ENCODE measurements at regions not wholly inside any gene's neighbourhood (a gene's known extent, or its start where the extent isn't known, plus 50 kb on each side); places are given as distances from the start of the nearest gene placed in this dataset.

GRCh38 chr6:43966374-43966658 lies 160.9 kb downstream of the MRPL14 start:
- no peak overlapping the region for H3K27ac ChIP-seq (ENCODE audit: low read depth, low read length)
- H3K9me3 ChIP-seq (ENCODE audit: insufficient read depth, low read length): no peaks in the 10 kb centered on the region
- TF ChIP-seq EZH2phosphoT487 (conservative IDR thresholded peaks at IDR 0.05; ENCODE audit: low read length): no peak
- TF ChIP-seq, protein P1, sequence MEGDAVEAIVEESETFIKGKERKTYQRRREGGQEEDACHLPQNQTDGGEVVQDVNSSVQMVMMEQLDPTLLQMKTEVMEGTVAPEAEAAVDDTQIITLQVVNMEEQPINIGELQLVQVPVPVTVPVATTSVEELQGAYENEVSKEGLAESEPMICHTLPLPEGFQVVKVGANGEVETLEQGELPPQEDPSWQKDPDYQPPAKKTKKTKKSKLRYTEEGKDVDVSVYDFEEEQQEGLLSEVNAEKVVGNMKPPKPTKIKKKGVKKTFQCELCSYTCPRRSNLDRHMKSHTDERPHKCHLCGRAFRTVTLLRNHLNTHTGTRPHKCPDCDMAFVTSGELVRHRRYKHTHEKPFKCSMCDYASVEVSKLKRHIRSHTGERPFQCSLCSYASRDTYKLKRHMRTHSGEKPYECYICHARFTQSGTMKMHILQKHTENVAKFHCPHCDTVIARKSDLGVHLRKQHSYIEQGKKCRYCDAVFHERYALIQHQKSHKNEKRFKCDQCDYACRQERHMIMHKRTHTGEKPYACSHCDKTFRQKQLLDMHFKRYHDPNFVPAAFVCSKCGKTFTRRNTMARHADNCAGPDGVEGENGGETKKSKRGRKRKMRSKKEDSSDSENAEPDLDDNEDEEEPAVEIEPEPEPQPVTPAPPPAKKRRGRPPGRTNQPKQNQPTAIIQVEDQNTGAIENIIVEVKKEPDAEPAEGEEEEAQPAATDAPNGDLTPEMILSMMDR (IDR thresholded peaks at IDR 0.05; ENCODE audit: insufficient read depth, low read length, poor library complexity, severe bottlenecking): no peak
- H4K20me1 ChIP-seq (ENCODE audit: low read depth, low read length): no peaks in the 10 kb centered on the region
- H3K9ac ChIP-seq (ENCODE audit: low read length): no peak overlapping the region
- H3K9me2 ChIP-seq (replicated peaks; ENCODE audit: insufficient read depth, low read length): no peaks in the 10 kb centered on the region
- H3K36me3 ChIP-seq (ENCODE audit: low read length): no peaks in the 10 kb centered on the region
- no peak overlapping the region for H2AFZ ChIP-seq (ENCODE audit: low read depth, low read length, severe bottlenecking)
- H3K79me2 ChIP-seq (ENCODE audit: insufficient read depth, low read length): no peaks in the 10 kb centered on the region
- H3K4me2 ChIP-seq (ENCODE audit: low read depth, low read length, poor library complexity, severe bottlenecking): no peak overlapping the region
- H3K4me3 ChIP-seq (ENCODE audit: insufficient read depth, low read length, poor library complexity, severe bottlenecking): no peak overlapping the region
- H3K27me3 ChIP-seq (ENCODE audit: low read length): no peaks in the 10 kb centered on the region
- no peaks in the 10 kb centered on the region for H3F3A ChIP-seq (ENCODE audit: insufficient read depth)

GRCh38 chr6:43965628-43966373 lies 161.5 kb downstream of the MRPL14 start:
- Histone ChIP-seq H3K9ac (ENCODE audit: low read length) (no peak overlapping the region), H3F3A (ENCODE audit: insufficient read depth) (no peaks in the 10 kb centered on the region), H2AFZ (ENCODE audit: low read depth, low read length, severe bottlenecking) (no peak overlapping the region), H3K36me3 (ENCODE audit: low read length) (no peaks in the 10 kb centered on the region), H3K4me2 (ENCODE audit: low read depth, low read length, poor library complexity, severe bottlenecking) (no peak overlapping the region), H4K20me1 (ENCODE audit: low read depth, low read length) (no peaks in the 10 kb centered on the region), H3K27ac (ENCODE audit: low read depth, low read length) (no peak overlapping the region), H3K9me3 (ENCODE audit: insufficient read depth, low read length) (no peaks in the 10 kb centered on the region), H3K27me3 (ENCODE audit: low read length) (no peaks in the 10 kb centered on the region), H3K4me3 (ENCODE audit: insufficient read depth, low read length, poor library complexity, severe bottlenecking) (no peak overlapping the region), H3K79me2 (ENCODE audit: insufficient read depth, low read length) (no peaks in the 10 kb centered on the region), H3K9me2 (replicated peaks; ENCODE audit: insufficient read depth, low read length) (no peaks in the 10 kb centered on the region)
- TF ChIP-seq EZH2phosphoT487 (conservative IDR thresholded peaks at IDR 0.05; ENCODE audit: low read length): no peak
- TF ChIP-seq, protein P1 (IDR thresholded peaks at IDR 0.05; ENCODE audit: insufficient read depth, low read length, poor library complexity, severe bottlenecking): no peak

- Histone ChIP-seq H3K79me2 (ENCODE audit: insufficient read depth, low read length) (no peaks in the 10 kb centered on the region), H3K36me3 (ENCODE audit: low read length) (no peaks in the 10 kb centered on the region), H3K4me3 (ENCODE audit: insufficient read depth, low read length, poor library complexity, severe bottlenecking) (no peak overlapping the region), H3K4me2 (ENCODE audit: low read depth, low read length, poor library complexity, severe bottlenecking) (no peak overlapping the region), H4K20me1 (ENCODE audit: low read depth, low read length) (no peaks in the 10 kb centered on the region), H3K9me2 (replicated peaks; ENCODE audit: insufficient read depth, low read length) (no peaks in the 10 kb centered on the region), H3K9ac (ENCODE audit: low read length) (no peak overlapping the region), H2AFZ (ENCODE audit: low read depth, low read length, severe bottlenecking) (no peak overlapping the region), H3K27me3 (ENCODE audit: low read length) (no peaks in the 10 kb centered on the region), H3F3A (ENCODE audit: insufficient read depth) (no peaks in the 10 kb centered on the region), H3K9me3 (ENCODE audit: insufficient read depth, low read length) (no peaks in the 10 kb centered on the region), H3K27ac (ENCODE audit: low read depth, low read length) (no peak overlapping the region)
- no peak for TF ChIP-seq EZH2phosphoT487 (conservative IDR thresholded peaks at IDR 0.05; ENCODE audit: low read length)
- TF ChIP-seq, protein P1 (IDR thresholded peaks at IDR 0.05; ENCODE audit: insufficient read depth, low read length, poor library complexity, severe bottlenecking): no peak
These were observed 162.3 kb downstream of the MRPL14 start for GRCh38 chr6:43964659-43965570.

Data from SU-DHL-6 (cell line).